ENCODE measurements at regions not wholly inside any gene's neighbourhood (a gene's known extent, or its start where the extent isn't known, plus 50 kb on each side); places are given as distances from the start of the nearest gene placed in this dataset.
"Not testable (repeated sequence)": the region's sequence is repeated elsewhere in the genome, so short reads cannot be mapped to it uniquely, and the experiment has no call there.

DNA sequence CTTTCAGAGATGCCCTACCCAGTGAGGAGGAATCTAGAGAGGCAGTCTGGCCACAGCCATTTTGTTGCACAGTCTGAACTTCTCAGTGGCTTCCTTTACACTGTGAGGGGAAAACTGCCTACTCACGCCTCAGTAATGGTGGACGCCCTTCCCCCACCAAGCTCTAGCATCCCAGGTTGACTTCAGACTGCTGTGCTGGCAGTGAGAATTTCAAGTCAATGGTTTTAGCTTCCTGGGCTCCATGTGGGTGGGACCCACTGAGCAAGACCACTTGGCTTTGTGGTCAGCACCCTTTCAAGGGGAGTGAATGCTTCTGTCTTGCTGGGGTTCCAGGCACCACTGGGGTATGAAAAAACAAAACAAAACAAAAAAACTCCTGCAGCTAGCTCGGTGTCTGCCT lies 663.2 kb upstream of the ZNF385D start:
- no peak for DNase-seq

DNA sequence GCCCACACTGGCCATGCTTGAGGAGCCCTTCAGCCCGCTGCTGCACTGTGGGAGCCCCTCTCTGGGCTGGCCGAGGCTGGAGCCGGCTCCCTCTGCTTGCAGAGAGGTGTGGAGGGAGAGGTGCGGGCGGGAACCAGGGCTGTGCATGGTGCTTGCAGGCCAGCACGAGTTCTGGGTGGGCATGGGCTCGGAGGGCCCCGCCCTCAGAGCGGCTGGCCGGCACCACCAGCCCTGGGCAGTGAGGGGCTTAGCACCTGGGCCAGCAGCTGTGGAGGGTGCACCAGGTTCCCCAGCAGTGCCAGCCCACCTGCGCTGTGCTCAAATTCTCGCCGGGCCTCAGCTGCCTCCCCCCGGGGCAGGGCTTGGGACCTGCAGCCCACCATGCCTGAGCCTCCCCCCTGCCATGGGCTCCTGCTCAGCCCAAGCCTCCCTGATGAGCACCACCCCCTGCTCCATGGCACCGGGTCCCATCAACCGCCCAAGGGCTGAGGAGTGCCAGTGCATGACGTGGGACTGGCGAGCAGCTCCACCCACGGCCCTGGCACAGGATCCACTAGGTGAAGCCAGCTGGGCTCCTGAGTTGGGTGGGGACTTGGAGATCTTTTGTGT lies 665.9 kb upstream of the ZNF385D start:
- DNase-seq, result not testable (repeated sequence)

DNA sequence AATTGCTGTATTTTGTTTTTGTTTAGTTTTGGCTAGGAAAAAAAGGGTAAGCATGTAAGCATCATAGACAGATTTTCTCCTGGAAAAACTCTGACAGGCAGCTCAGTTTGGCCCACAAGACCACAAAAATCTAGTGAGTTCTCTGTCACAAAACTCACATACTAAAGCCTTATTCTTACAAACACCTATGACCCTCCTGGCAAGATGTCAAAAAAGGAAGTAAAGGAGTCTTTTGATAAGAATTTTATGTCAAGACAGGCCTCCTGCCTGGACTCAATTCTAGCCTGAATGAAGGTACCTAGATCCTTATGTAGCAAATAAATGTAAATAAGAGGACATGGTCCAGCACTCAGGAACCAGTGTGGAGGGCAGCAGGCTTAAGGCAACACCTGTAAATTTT lies 668.3 kb upstream of the ZNF385D start:
- no peak for DNase-seq

DNA sequence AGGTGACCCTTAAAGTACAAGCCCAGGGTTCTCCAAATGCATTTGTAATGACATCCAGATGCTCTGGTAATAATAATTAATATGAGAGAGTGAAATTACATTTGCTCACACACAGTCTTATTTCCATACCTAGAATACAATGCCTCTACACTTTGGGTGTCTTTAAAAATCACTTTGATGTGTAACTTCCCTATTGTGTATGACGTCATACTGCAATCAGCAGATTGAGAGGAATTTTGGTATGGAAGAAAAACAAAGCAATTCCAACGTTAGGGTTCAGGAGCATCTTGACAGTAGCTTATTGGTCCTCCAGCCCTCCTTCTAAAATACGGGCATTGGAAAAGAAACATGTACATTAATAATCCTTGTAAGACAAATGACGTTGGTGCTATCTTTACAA lies 670.6 kb upstream of the ZNF385D start:
- no peak for DNase-seq

DNA sequence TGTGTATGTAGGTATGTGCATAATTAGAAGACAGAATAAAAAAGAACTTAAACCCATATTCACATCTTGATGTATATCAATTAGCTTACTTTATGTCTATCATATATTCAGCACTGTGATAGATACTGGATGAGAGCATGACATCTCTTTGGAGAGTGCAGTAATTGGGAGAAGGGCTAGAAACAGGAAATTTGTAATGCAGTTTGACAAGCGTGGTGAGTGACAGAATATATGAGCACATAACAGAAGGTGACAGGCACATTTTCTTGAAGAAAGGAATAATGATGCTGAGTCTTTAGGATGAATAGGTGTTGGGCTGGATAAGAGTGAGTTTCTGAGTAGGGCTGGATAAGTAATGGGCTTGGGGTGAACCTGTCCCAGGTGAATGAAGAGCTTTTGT lies 680.3 kb upstream of the ZNF385D start:
- DNase-seq, result no peak

DNA sequence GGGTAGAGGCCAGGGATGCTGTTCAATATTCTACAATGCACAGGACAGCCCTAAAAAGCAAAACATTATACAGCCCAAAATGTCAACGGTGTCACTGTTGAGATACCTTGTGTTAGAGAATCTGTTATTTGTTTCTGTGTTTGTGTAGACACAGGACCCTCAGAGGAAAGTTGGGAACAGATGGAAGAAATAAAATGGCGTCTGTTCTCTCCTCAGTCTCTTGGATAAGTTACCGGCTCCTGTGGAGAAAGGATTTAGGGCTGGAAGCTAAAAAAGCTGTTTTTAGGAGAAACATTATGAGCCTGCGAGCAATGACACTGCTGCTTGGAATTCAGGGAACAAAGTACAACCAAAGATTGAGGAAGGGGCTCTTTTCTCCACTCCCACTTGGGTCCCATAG lies 688.6 kb upstream of the ZNF385D start:
- no peak for DNase-seq

DNA sequence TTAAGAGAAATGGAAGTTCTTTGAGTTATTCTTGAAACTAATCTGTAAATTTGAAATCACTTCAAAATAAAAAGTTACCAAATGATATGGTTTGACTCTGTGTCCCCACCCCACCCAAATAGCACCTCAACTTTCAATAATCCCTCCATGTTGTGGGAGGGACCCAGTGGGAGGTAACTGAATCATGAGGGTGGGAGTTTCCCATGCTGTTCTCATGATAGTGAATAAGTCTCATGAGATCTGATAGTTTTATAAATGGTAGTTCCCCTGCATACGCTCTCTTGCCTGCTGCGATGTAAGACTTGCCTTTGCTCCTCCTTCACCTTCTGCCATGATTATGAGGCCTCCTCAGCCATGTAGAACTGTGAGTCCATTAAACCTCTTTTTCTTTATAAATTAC lies 690.7 kb upstream of the ZNF385D start:
- DNase-seq, result no peak

DNA sequence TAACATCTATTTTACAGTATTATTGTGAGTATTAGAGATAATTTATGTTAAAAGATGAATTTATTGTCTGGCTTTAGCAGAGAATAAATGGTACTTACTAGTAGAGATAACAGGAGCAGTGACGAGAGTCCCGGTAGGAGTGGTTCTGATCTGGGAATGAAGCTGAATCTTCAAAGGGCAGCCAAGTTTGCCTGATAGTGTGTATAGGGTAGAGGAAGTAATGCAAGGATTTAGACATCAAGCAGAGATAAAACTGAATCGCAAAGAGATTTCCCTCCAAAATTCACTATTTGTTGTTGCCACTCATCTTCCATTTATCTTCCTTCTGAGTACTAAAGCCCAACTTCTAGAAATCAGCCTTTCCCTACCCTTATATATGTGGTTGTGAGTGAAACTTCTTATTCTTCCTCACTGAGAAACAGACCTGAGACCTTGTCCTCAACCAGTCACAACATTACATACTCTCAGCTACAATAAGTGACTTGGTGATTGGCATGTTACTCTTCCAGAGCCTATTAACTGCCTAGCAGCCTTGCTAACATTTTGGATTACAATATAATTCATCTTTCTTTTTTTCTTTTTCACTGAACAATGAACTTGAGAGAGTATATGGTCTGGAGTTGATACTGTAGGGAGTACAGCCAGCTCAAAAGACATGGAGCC lies 692.7 kb upstream of the ZNF385D start:
- no peak for DNase-seq

DNA sequence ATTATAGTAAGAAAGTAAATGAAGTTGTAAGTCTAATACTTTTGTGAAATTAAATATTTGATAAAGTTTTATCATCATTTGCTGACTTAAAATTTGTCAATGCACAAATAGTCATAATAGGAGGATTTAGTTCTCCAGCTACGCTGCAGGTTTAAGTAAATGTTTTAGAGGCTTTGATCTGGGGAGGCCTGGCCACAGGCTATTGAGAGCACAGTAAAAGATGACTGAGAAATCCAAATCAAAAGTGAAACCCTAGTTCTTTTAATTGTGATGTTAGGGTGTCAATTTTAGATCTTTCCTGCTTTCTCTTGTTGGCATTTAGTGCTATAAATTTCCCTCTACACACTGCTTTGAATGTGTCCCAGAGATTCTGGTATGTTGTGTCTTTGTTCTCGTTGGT lies 694.3 kb upstream of the ZNF385D start:
- DNase-seq, result not testable (repeated sequence)

DNA sequence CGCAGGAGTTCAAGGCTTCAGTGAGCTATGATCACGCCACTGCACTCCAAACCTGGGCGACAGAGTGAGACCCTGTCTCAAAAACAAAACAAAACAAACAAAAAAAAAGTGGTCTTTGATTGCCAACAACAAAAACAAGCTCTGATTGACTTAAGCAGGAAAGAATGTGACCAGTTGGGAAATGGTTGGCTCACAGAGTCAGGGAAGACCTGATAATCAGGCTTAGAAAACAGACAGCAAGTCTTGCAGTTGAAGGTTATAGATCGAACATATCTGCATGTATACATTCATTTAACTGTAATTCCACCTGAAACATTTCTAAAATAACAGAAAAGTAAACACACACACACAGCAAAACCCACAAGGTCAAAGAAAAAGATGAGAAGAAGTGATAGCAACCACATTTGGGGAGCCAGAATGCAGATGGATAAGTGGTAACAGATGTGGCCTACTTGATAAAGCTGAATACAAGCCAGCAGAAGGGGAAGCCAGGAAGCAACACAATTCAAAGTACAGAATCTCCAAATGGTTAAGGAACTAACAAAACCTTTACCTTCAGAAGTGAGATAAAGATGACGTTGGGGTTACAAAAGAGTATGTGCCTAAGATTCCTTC lies 699.9 kb upstream of the ZNF385D start:
- DNase-seq, result no peak

DNA sequence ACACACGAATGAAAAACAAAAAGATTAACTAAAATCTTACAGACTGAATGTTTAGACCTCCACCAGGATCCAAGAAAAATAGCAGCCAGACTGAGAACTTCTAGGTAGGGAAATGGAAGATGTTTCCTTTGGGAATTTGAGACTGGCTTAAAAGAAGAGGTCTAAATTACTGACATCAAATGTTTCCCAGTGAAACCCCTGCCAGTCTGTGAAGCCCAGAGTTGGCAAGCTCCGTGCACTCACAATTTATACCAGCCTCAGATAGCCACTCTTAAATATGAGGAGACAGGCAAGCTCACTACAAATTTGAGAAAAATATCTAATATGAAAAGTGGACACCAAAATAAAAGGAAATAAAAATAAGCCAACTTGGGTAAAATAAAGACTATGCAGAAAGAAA lies 700.5 kb upstream of the ZNF385D start:
- DNase-seq, result no peak

DNA sequence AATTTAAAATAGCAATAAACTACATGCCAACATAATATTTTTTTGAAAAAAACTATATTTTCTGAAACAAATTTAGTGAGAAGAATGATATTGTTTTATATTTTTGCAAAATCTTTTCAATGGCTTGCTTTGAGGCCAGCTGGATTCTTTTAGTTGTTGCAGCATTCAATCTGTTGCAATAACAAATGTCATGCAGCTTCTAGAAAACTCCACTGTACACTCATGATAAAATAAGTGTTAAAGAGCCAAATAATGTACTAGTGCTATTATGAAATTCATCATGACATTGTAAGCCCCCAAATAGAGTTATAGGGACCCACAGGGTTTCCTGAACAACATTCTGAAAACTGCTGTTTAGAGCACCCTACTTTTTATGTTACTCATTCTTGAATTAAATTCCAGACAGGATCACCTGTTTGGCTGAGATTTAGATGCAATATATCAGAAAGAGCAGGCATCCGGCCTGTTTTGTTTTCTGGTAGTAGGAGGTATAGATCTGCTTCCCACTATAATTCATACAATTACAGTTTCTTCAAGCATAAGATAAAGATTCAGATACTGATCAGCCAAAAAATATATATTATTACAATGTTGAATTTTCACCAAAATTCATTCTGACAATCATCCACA lies 703.0 kb upstream of the ZNF385D start:
- DNase-seq, result no peak

DNA sequence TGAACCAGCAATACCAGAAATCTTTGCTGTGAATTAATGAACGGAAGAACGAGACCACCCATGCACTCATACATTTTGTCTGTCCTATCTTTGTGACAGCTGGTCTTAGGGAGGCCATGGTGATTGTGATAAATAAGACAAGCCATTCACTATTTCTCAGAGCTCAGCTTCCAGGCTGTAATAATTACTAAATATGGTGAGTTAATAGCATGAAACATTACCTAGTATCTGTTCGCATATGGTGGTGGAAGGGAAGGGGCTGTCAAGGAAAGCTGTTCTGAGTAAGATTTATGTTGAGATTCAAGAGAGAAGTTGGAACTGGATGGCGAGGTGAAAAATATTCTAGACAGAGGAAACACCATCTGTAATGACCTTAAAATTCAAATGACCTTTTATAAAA lies 719.0 kb upstream of the ZNF385D start:
- no peak for DNase-seq

DNA sequence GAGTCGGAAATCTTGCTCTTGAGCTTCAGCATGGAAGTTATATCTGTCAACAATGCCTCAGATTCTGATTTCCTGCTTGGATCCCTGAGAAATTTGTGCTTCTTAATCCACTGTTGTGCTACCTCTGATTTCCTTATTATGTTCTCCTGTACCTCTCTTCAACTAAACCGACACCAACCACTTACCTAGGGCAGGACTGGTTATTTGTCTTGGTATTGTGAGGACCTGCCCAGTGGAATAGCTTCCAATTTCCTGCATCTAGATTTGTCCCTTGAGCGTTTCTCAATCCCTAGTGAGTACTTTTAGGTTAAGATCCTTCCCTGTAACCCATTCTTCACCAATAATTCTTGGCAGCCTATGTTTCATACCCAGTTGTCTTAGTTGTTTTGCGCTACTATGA lies 720.5 kb upstream of the ZNF385D start:
- no peak for DNase-seq

DNA sequence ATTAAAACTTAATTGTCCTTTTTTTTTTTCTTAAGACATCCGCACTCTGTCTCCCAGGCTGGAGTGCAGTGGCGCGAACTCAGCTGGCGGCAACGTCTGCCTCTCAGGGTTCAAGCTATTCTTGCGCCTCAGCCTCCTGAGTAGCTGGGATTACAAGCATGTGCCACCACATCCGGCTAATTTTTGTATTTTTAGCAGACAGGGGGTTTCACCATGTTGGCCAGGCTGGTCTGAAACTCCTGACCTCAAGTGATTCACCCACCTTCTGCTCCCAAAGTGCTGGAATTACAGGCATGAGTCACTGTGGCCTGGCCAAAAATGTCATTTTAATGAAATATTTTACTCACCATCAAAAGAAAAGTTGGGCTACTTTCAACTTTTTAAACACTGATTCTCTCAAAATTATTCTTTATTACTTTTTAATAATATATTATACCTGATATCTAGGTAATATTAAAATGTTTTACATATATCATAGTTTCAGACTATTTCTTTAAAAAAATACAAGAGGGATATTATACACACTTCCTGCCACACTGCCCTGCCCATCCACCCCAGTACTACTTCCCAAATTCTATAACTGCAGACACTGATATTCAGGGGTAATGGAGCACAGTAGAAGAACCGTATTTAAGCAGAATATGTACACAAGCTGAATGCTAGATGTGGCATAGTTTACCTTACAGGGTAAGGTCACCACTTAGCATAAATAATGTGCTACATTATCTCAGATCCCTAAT lies 723.9 kb upstream of the ZNF385D start:
- no peak for DNase-seq

DNA sequence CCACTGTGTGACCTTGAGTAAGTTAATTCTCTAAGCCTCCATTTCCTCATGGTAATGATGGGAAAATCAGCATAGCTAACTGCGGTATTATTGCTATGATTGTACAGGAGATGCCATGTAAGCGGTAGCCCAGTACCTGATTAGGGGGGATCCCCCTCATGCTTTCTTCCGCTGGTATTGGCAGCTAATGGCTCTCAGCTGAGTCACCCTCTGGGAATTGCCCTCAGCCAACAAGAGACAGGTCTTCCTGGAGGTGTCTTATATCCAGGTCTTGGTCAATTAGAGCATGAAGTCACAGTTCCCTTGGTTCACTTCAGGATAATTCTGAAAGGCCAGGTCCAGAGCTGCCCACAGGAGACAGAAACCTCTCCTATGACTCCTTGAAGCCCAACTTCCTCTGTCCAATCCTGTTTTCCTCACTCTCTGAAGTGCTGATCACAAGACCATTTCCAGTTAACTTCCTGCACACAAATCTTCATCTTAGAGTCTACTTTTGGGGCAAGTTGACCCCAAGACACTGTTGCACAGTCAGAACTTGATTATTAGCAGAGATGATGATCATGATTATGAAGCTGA lies 724.7 kb upstream of the ZNF385D start:
- no peak for DNase-seq

DNA sequence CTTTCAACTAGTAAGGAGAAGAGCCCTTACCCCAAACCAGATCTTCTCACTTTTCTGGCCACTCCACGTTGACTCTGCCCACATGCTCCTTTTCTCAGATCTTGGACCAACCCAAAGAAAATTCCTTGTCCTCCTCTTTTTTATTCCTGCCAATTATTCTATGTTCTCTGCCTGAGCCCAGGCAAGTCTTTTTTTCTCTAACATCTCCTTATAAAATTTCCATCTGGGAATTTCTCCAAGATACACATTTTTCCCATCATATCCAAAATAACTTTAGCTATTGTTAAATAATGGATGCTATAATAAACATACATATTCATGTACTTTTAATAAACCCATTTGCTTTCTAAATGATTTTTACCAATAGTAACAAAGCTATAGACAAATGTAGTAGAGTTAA lies 726.0 kb upstream of the ZNF385D start:
- no peak for DNase-seq

DNA sequence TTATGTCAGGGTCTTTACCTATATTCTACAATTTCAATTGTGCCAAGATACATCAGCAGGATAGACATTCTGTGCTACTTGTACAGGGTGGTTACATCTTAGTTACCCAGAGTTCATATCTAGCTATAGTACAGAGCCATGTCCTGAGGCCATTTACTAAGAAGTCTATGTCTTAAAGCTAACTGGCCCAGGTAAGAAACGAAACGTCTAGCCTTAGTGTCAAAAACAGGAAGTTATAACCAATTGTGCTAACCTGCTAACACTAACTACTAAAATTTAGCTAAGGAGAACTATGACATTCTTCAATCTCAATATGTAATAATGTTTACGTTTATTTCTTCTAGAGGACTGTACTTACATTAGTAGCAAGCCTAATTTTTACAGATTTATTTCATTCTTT lies 717.2 kb upstream of the UBE2E2 start:
- no peak for DNase-seq

DNA sequence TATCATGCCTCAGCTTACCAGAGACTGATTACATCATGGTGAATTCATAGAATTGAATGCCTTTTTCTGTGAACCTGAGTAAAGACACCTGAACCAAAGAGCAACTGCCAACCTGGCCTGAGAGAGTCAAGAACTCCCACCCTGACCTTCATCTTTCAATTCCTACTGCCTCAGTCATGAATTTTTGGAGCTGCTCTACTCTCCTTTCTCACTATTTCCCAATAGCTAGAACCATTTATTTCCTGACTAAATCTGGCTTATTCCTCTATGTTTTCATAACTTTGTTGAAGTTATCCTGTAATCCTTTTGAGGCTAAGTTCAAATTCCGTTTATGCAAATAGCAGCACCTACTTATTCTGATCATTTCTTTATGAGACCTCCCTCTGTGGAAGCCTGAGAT lies 712.4 kb upstream of the UBE2E2 start:
- no peak for DNase-seq

DNA sequence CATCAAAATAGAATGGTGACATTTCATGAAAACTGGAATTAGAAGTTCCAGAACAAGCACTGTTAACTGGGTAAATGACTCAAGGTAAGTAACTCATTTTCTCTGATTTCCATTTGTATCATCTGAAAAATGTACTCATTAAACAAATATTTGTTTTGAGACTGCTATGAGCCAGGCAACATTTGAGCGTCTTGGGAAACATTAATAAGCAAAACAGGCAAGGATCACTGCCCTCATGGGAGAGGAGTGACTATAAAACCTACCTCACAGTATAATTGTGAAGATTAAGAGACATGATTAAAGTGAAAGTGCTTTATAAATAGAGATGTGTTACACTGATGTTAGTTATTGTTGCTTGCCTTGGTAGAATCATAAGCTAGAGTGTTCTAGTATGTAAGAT lies 711.8 kb upstream of the UBE2E2 start:
- no peak for DNase-seq

DNA sequence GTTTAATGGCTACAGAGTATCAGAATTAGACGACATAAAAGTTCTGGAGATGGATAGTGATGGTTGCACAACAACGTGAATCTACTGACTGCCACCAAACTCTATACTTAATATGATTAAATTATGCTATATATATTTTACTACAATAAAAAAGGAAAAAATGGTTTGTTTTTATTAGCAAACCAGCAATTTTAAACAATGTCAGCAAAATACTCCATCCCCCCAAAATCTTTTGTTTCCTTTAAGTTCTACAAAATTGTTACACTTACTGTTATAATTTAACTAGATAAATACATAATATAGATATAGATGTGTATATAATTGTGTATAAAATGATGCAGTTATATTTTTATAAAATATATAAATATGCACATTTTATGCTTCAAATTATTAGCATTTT lies 710.8 kb upstream of the UBE2E2 start:
- DNase-seq, result no peak

DNA sequence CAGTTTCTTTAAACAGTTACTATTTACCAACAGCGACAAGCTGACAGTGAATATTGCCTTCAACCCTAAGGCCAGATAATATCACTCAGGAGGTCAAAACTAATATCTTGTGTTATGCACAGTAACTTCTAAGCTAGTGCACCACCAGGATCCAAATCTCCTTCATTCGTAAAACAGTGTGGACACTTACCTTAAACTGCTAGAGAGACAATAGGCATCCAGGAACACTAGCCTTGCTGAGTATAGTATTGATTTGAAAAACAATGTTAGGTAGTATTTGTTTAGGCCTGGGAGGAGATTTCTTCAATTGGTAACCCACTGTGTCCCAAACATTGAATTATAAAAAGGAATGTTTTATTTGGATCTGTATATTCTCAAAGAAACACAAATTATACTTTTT lies 707.9 kb upstream of the UBE2E2 start:
- no peak for DNase-seq

DNA sequence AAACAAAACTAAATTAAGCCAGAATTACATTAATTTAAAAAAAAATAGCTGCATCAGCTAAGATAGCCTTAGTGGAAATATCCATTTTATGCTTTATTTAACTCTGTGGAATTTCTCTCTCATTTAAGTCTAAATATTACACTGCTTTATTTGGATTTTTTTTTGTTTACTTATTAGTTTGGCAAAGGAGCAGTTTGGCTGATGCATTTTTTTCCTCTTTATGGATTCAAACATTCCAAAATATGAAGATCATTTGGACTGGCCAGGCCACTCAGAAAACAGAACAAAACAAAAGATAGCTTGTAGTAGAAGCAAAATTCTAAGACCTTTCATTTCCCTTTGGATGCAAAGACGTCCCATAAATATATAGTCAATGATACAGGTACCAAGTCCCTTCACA lies 707.3 kb upstream of the UBE2E2 start:
- no peak for DNase-seq

Measured in CD4-positive, alpha-beta T cell treated with Interleukin-21 for 1 hour (primary cell).